AG20443 (cell line): ENCODE measurements at regions not wholly inside any gene's neighbourhood (a gene's known extent, or its start where the extent isn't known, plus 50 kb on each side); places are given as distances from the start of the nearest gene placed in this dataset.
"Not testable (repeated sequence)": the region's sequence is repeated elsewhere in the genome, so short reads cannot be mapped to it uniquely, and the experiment has no call there.

Source experiments
- DNase-seq: peaks from one replicate; pipeline ENCODE4 v3.0.0; 2012; ENCODE audit warnings: low spot score, mixed read lengths

DNA sequence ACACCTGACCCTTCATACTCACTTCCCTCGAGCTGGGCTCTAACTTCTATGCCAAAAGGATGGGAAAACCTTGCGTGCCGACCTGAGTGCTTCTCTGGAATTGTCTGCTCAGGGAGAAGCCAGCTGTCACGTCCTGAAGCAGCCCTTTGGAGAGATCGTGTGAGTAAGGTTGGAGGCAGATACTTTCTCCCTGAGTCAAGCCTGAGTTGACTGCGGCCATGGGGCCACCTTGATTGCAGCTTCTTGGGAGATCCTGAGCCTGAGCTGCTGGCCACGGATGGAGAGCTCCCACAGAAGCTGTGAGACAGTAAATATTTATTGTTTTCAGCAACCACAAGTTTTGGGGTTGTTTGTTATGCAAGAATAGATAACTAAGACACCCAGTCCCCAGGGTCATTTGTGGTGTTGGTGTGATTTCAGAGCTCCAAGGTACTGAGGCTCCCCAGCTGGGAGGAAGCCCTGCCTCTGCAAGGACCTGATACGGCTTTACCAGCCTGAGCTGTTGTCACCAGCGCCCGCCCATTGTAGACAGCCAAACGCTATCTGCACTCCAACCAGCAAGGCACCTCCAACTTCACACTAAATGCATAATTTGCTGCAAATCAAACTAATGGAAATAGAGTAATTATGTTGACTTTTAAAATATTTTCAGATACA lies 531.6 kb downstream of the PTPRU start:
- peak; percentile 7 for DNase-seq

DNA sequence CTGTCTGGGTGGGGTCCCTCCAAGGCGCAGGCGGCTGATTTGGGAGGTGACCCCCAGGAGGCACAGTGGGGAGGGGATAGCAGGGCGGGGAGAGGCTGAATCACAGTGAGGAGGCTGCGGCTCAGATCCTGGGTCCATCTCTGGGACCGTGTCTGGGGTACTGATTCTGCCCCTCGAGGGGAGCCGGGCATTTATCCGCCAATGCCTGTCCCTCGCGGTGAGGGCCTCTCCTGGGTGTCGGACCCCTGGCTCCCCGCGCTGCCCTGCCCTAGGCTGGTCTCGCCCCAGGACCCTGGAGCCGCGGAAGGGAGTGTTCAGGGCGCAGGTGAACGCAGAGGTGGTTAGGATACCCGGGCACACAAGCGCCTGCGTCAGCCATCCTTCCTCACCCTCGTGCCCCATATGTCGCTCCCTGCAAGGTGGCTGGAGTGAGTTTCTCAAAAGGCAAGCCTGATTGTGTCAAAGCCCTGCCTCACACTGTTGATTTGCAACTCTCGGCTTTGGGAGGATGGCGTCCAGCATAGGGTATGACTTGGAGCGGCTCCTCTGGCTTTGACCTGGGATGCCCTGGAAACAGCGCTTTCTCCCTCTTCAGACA lies 530.9 kb downstream of the PTPRU start:
- no peak for DNase-seq

DNA sequence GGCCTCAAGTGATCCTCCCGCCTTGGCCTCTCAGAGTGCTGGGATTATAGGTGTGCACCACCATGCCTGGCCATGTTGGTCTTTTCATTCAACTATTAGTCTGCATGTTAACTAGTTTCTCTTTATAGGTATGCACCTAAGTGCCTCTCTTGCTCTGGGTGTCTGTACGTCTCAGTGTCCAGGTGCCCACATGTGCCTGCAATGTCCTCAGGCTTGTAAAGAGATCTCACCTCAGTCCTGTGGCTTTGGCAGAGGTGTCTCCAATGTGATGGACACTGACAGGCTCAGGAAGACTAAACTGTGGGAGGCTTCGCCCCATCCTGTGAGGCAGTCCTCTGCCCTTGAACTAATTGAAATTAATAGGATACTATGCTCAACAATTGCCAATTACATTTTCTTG lies 526.3 kb downstream of the PTPRU start:
- no peak for DNase-seq

DNA sequence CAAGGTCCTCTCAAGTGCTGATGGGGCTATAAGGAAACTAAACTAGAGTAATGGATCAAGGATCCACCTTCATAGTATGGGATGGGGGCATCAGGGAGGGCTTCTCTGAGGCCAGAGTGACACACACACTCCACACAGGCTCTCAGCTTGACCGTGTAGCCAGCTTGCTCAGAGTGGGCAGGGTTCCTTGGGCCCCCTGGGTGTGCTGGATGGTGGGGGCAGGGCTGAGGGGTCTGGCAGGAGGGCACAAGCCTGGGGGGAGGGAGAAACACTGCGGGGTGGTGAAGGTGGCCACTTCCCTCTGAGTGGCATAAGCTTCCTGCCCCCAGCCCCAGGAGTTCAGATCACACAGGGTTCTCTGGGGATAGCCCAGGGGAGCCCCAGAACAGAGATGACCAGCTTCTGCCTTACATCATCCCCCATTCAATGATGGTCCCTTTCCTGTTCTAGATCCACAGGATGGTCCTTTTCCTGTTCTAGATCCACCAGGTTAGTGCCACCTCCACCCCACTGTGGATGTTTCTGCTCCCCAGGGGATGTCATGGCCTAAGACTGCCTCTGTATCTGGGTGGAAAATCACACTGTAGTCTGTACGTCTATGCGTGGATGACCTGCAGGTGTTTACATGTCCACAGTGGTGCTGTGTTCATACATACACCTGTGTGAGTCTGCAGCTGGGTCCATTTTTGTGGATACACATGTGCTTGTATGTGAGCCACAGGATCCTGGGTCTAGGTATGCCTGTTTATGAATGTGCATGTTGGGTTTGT lies 525.0 kb downstream of the PTPRU start:
- no peak for DNase-seq

DNA sequence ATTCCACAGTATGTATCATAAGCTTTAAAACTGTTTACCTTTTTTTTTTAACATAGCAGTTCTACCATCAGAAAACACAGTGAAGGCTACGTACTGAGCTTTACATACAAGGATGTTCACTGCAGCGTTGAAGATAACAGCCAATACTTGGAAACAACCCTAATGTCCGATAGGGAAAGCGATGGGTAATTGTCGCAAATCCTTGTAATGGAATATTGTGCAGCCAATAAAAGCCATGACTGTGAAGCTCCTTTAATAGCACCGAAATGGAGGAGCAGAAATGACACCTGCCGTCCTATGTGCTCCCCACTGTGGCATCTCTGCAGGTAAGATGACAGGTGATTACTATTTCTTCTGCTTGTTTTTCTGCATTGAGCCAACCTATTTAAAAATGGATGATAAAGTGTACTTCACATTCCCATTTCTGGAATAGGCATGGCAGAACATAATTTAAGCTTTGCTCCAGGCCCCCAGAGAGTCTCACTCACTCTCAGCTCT lies 523.8 kb downstream of the PTPRU start:
- no peak for DNase-seq

DNA sequence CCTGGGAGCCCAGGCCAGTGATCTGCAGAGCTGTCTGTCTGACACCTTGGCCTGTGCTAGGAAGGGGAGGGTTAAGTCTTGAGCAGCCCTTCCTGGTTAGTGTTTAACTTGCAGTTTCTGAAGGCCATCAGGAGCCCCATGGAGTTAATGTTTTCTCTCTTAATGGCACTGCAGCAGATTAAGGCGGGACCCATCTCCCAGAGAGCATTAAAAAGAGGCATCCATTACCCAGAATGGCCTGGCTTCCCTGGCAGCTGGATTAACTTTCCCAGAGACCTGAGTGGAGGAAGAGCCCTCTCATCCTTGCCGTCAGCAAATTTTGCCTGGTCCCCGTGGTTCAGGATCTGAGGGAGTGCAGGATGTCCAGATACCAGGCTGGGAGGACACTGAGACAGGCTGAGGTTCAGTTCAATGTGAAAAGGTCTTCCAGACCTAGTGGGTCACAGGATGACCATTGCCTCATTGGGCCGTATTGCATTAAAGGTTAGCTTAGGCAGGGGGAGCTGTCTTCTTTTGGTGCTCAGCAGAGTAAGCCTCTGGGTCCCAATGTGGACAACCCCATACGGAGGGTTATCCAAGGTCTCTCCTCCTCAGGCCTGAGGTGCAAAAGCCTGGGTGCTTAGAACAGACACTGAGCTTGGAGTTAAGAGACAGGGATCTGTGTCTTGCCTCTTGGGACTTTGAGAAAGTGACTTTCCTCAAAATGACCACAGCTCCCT lies 522.6 kb downstream of the PTPRU start:
- DNase-seq: no peak

DNA sequence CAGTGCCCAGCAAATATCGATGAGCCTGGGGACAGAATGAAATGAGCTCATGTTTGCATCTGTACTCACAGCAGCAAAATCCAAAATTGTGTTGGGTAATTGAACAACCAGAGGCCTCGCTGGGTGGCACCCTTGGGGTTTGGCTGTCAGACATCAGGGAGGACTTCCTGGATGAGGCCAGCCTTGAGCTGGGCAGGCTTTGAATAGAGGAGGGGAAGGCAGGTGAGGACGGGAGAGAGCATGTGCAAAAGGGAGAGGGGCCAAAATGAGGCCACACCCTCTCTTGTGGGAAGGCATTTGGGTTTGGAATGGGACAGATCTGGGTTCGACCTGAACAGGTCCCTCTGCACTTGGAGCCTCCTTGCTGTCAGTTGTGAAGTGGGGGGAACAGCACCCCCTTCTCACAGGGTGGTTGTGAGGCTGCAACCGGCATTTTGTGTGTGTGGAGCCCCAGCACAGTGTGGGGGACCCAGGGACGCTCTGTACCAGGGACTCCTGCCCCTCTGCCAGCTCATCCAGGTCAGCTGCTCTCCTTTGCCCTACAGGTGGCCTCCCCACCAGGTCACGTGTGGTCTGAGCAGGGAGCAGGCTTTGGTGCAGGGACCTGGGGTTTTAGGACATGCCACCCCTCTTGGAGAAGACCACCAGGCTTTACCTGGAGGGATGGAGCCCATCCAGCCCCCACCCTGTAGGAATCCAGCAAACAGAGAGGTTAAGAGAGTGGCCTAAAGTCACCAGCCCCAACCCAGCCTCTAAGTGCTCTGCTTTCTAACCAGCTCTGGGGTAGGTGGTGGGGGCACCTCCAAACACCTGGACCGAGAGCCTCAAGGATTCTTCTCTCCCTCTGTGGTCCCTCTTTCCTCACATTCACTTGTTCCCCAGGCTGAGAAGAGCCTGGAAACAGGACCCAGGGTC lies 521.8 kb downstream of the PTPRU start:
- no peak for DNase-seq

DNA sequence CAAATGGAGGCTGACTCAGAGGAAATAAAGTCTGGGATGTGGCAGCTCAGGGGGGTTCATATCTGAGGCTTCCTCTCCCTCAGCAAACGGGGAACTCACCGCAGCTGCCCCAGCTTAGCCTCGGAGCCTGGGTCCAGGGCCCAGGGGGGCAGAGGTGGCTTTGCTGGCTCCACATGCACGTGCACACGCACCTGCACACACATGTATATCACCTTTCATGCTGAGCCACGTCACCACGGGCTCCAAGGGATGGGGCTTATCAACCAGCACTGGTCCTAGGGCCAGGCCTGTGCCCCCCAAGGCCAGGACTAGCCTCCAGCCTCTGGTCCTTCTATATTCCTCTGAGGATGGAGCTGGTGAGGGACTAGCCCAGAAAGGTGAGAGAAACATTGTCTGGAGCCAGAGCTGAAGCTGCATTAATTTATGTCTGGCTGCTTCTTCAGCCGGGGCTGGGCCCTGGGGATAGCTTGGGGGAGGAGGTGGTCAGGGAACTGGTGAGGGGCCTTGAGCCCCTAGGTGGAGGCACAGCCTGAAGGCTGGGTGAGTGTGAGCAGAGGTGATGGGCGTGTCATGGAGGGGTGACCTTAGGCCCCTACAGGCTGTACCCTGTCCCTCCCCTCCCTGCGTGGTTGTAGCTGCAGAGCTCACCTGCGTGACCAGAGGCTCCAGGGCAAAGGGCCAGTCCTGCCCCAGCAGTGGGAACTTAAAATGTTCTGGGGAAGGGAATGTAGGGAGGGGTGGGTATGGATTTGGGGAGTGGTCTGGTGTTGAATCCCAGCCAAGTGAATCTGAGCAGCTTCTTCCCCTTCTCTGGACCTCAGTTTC lies 520.8 kb downstream of the PTPRU start:
- no peak for DNase-seq

DNA sequence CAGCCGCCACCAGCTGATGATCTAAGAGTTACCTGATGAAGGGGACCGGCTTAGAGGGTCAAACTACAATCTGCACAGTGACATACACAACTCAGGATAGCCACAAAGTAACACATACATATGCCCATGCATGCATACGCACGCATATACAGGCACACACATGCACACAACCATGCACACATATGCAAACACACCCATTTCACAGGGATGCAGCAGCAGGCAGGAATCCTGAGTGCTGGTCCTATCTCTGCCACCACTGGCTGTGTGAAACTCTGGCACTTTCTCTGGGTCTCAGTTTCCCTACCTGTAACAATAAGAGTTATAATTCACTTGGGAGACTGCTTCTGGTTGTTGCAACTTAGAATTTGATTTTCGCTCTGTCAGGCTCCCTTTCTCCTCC lies 520.2 kb downstream of the PTPRU start:
- no peak for DNase-seq

DNA sequence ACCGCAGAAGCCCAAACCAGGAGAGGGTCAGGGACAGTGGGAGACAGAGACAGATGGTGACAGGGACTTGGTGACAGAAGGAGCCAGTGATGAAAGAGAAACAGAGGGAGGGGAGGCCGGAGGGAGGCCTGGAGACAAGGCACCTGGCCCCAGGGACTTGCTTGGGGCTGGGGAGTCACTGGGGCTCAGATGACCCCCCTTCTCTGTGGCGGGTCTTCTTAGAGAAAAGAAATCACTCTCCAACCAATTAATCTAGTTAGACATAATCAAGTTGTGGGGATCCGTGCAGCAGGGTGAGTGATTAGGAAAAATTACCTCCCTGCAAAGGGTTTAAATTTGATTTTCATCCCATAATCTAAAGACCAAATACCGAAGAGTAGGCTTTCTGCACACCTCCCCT lies 519.8 kb downstream of the PTPRU start:
- no peak for DNase-seq

DNA sequence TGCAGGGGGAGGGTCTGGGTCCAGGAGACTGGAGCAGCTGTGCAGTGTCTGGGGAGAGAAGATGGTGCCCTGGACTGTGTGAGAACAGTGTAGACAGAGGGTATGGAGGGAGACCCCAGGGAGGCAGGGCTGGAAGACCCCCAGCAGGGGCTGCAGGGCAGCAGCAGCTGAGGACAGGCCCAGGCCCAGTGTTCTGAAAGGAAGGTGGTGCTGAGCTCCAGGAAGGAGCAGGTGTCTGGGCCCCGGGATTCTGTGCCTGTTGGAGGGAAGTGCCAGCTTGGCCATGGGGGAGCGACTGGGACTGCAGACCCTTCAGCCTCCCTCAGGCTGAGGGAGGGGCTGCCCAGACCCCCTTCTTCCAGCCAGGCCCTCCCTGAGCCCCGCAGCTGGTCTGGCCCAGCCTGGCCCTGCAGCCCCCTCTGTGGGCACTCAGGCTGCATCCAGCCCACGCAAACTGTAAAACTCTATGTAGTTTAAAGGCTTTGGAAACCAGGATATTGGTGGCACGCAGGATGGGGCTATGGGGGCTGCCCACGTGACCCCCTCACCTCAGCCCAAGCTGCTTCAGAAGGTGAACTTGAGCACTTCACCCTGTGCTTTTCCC lies 519.2 kb downstream of the PTPRU start:
- DNase-seq: not testable (repeated sequence)

DNA sequence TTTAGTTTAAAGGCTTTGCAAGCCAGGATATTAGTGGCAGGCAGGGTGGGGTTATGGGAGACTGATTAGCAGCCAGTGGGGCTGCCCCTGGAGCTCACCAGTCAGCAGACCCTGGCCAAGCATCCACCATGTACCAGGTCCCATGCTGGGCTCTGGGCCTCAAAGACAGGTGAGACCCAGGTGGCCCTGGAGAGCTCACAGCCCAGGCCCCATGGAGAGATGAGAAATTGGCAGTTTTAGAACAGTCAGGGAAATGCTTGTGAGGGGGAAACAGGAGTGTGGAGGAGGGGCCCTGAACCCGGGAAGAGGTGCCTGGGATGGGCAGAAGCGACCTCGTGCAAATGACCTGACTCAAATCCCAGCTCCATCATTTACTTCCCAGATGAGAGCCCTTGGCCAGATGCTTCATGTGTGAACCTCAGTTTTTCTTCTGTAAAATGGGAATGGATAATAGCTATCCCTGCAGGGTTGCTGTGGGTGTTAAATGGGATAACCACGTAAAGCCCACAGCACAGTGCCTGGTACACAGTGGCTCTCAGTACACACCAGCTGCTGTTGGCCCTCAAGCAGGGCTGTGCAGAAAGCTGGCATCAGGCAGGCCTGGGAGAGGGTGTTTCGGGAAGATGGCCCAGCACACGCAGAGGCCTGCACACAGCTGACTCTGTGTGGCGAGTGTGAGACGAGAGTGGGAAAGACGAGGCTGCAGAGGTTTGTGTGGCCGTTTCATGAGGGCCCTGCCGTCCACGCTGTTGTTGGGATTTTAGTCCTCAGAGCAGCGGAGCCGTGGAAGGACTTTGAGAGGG lies 518.5 kb downstream of the PTPRU start:
- no peak for DNase-seq

DNA sequence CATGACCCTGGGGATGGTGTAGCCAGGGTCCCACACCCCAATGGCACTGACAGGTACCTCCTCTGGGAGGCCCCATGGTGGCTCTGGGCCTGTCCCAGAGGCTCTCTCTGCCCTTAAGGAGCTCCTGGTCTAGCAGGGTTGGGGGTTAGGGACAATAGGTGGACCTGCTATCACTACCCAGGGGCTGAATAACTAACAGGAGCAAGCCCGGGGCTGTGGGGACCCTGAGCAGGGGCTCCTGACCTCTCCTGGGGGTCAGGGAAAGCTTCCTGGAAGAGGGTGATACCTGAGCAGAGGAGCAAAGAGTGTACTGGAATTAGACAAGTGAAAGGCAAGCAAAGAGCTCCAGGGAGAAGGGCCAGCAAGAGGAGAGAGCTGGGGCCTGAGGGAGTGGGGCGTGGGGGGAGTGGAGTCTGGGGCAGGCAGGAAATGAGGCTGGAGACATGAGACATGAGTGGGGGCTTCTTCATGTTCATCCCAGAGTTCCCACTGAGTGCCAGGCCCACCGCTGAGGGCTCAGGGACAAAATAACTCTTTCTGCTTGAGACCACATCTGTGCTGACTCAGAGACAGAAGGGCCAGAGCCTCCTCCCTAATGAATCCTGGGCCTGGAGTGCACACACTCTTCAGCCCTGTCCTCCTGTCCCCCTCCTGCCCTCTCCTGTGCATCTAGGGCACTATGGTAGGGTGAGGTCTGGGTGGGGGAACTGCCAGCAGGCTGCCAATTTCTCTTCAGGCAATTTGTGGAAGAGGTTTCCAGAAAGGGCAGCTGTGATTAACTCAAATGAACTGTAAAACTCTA lies 517.6 kb downstream of the PTPRU start:
- DNase-seq: no peak

DNA sequence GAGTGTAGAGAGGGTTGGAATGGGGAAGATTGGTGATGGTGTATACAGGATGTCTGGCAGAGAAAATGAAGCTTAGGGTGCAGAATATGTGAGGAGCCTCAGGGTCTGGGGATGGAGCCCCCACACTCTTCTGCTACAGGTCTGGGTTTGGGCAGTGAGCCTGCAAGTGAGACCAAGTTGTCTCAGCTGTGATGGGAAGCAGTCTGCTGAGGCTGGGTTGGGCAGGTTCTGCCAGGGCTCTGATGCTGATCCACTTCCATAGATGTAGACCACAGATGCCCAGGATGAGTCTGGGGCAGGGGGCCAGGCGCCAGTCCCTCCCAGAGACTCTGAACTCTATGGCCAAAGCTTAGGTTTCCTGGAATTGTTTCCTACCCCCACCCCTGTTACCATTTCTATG lies 516.9 kb downstream of the PTPRU start:
- no peak for DNase-seq

DNA sequence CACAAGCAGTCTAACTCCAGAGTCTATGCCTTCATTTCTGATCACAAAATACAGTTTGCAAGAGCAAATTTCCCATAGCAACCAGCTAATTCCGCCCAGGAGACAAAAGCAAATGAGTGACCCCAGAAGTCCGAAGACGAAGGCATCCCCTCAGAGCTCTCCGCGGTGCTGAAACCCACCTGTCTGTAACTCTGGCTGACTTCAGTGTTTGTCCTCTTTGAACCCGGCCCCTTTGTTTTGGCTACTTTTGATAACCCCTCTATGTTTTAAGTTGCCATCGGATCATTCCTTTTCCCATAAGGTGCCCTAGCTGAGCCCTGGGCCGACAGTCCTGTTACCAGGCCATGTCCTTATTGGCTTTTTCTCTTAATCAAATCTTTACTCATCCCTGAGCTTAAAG lies 515.8 kb downstream of the PTPRU start:
- DNase-seq: no peak

DNA sequence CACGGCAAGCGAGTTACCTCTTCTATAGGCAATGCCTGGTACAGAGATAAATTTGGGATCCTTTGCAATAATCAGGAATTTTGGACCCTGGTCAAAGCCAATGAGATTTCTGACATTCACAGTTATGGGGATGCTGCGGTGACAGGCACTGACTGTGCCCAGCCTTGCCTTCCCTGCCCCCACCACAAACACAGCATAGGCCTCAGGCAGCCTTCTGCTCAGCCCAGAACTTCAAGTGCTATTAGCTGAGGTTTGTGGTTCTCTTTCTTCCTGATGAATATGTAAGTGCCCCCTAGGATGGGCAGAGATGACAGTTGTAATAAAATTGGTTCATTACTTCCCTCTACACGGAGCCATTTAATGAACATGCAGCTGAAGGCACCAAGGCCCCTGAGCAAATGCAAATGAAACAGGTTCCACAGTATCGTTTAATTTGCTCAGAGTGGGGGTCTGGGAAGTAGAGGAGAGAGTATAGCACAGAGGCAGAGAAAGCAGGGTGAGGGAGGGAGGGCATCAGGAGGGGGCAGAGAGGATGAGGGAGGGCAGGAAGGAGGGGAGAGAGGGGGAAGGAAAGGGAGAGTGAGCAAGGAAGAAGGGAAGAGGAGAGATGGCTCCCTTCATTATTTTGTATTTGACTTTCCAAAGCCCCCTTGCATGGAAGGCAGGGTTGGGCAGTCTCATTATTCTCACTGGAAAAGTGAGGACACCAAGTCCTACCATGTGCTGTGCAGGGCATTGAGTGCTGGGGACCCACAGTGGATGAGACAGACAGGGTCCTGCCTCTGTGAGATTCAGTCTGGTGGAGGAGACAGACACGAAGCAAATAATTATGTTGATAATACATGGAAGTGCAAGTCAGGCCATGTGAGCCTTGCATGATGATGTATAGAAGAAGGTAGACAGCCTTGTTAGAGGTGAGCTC lies 513.0 kb downstream of the PTPRU start:
- DNase-seq: no peak

DNA sequence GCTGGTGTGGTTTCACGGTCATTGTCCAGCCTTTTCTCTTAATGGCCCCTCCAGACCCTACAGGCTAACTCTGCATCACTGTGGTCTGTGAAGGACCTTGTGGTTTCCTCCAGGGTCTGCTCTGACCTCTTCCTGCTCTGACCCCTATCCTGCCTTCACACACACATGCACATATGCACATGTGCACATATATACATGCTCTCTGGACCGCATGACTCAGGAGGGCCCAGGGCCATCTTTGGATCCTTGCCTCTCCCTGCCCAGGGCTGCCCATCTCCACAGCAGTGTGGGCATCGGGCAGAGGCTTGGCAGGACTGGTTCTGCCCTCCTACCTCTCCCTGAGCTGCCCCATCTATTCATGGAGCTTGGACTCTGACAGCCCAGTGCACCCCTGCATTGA lies 510.9 kb downstream of the PTPRU start:
- no peak for DNase-seq
